ENCODE measurements at regions not wholly inside any gene's neighbourhood (a gene's known extent, or its start where the extent isn't known, plus 50 kb on each side); places are given as distances from the start of the nearest gene placed in this dataset.

DNA sequence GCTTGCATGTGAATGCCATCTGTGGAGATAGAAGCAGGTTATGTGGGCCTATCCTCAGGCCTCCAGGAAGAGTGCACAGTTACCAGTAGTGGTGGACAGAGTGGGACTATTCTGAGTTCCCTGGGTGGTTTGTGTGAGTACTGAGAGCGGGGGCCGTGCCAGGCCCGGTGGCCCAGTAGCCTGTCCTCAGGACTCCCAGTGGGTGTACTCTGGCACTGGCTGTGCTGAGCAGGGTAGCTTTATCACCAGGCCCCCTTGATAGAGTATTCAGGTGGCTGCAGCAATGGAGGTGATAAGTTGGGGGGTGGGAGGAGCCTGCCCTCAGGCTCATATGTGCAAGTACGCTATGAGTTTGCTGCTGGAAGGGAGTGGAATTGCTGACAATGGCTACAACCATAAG is 979.0 kb upstream of the PIK3C3 start:
- Histone ChIP-seq H3K79me2 (ENCODE audit: insufficient read depth, low read length) (no peaks in the 10 kb centered on the region), H3K36me3 (ENCODE audit: low read length) (no peaks in the 10 kb centered on the region), H2AFZ (ENCODE audit: low read depth, low read length, severe bottlenecking) (no peak overlapping the region), H3K4me2 (ENCODE audit: low read depth, low read length, poor library complexity, severe bottlenecking) (no peak overlapping the region), H3K4me3 (ENCODE audit: insufficient read depth, low read length, poor library complexity, severe bottlenecking) (no peak overlapping the region), H3K9me2 (replicated peaks; ENCODE audit: insufficient read depth, low read length) (no peaks in the 10 kb centered on the region), H3K9me3 (ENCODE audit: insufficient read depth, low read length) (peaks cover 7% of the 10 kb centered on the region; the same call in 1 of the 2 replicates), H3K27ac (ENCODE audit: low read depth, low read length) (no peak overlapping the region), H3K27me3 (ENCODE audit: low read length) (no peaks in the 10 kb centered on the region), H4K20me1 (ENCODE audit: low read depth, low read length) (no peaks in the 10 kb centered on the region), H3K9ac (ENCODE audit: low read length) (no peak overlapping the region), H3F3A (ENCODE audit: insufficient read depth) (no peaks in the 10 kb centered on the region)
- TF ChIP-seq, protein P1, sequence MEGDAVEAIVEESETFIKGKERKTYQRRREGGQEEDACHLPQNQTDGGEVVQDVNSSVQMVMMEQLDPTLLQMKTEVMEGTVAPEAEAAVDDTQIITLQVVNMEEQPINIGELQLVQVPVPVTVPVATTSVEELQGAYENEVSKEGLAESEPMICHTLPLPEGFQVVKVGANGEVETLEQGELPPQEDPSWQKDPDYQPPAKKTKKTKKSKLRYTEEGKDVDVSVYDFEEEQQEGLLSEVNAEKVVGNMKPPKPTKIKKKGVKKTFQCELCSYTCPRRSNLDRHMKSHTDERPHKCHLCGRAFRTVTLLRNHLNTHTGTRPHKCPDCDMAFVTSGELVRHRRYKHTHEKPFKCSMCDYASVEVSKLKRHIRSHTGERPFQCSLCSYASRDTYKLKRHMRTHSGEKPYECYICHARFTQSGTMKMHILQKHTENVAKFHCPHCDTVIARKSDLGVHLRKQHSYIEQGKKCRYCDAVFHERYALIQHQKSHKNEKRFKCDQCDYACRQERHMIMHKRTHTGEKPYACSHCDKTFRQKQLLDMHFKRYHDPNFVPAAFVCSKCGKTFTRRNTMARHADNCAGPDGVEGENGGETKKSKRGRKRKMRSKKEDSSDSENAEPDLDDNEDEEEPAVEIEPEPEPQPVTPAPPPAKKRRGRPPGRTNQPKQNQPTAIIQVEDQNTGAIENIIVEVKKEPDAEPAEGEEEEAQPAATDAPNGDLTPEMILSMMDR (IDR thresholded peaks at IDR 0.05; ENCODE audit: insufficient read depth, low read length, poor library complexity, severe bottlenecking) = no peak
- TF ChIP-seq EZH2phosphoT487 (conservative IDR thresholded peaks at IDR 0.05; ENCODE audit: low read length) = no peak

DNA sequence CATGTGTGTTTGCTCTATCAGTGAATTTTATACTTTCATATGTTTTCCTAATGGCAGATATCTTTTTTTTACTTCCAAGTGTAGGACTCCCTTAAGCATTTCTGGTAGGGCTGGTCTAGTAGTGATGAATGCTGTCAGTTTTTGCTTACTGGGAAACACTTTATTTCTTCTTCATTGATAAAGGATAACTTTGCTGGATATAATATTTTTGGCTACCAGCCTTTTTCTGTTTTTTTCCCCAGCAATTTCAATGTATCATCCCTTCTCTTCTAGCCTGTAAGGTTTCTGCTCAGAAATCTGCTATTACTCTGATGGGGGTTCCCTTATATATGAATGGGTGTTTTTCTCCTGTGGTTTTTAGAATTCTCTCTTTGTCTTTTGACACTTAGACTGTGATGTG is 980.6 kb upstream of the PIK3C3 start:
- no peak overlapping the region for H3K4me3 ChIP-seq (ENCODE audit: insufficient read depth, low read length, poor library complexity, severe bottlenecking)
- H3K9me2 ChIP-seq (replicated peaks; ENCODE audit: insufficient read depth, low read length) = no peaks in the 10 kb centered on the region
- no peaks in the 10 kb centered on the region for H3K79me2 ChIP-seq (ENCODE audit: insufficient read depth, low read length)
- H2AFZ ChIP-seq (ENCODE audit: low read depth, low read length, severe bottlenecking) = no peak overlapping the region
- no peak overlapping the region for H3K27ac ChIP-seq (ENCODE audit: low read depth, low read length)
- H4K20me1 ChIP-seq (ENCODE audit: low read depth, low read length) = no peaks in the 10 kb centered on the region
- no peak overlapping the region for H3K9ac ChIP-seq (ENCODE audit: low read length)
- peaks cover 7% of the 10 kb centered on the region; the same call in 1 of the 2 replicates for H3K9me3 ChIP-seq (ENCODE audit: insufficient read depth, low read length)
- no peaks in the 10 kb centered on the region for H3K27me3 ChIP-seq (ENCODE audit: low read length)
- no peak overlapping the region for H3K4me2 ChIP-seq (ENCODE audit: low read depth, low read length, poor library complexity, severe bottlenecking)
- H3K36me3 ChIP-seq (ENCODE audit: low read length) = no peaks in the 10 kb centered on the region
- H3F3A ChIP-seq (ENCODE audit: insufficient read depth) = no peaks in the 10 kb centered on the region
- TF ChIP-seq, protein P1 (IDR thresholded peaks at IDR 0.05; ENCODE audit: insufficient read depth, low read length, poor library complexity, severe bottlenecking) = no peak
- TF ChIP-seq EZH2phosphoT487 (conservative IDR thresholded peaks at IDR 0.05; ENCODE audit: low read length) = no peak

DNA sequence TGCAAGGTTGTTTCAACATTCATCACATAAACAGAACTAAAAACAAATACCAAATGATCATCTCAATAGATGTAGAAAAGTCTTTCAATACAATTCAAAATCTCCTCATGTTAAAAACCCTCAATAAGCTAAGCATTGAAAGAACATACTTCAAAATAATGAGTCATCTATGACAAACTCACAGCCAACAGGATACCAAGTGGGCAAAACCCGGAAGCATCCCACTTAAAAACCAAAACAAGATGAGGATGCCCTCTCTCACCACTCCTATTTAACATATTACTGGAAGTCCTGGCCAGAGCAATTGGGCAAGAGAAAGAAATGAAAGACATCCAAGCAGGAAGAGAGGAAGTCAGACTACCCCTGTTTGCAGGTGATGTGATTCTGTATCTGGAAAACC is 992.2 kb upstream of the PIK3C3 start:
- no peaks in the 10 kb centered on the region for H3K27me3 ChIP-seq (ENCODE audit: low read length)
- no peak overlapping the region for H3K9ac ChIP-seq (ENCODE audit: low read length)
- TF ChIP-seq, protein P1 (IDR thresholded peaks at IDR 0.05; ENCODE audit: insufficient read depth, low read length, poor library complexity, severe bottlenecking) = no peak
- TF ChIP-seq EZH2phosphoT487 (conservative IDR thresholded peaks at IDR 0.05; ENCODE audit: low read length) = no peak
- no peaks in the 10 kb centered on the region for H3K9me3 ChIP-seq (ENCODE audit: insufficient read depth, low read length)
- no peak overlapping the region for H2AFZ ChIP-seq (ENCODE audit: low read depth, low read length, severe bottlenecking)
- no peak overlapping the region for H3K27ac ChIP-seq (ENCODE audit: low read depth, low read length)
- no peaks in the 10 kb centered on the region for H3K79me2 ChIP-seq (ENCODE audit: insufficient read depth, low read length)
- H3K4me2 ChIP-seq (ENCODE audit: low read depth, low read length, poor library complexity, severe bottlenecking) = no peak overlapping the region
- H4K20me1 ChIP-seq (ENCODE audit: low read depth, low read length) = no peaks in the 10 kb centered on the region
- no peaks in the 10 kb centered on the region for H3K36me3 ChIP-seq (ENCODE audit: low read length)
- H3F3A ChIP-seq (ENCODE audit: insufficient read depth) = no peaks in the 10 kb centered on the region
- H3K4me3 ChIP-seq (ENCODE audit: insufficient read depth, low read length, poor library complexity, severe bottlenecking) = no peak overlapping the region
- H3K9me2 ChIP-seq (replicated peaks; ENCODE audit: insufficient read depth, low read length) = no peaks in the 10 kb centered on the region

Measured in SU-DHL-6 (cell line).